NB4 (cell line): ENCODE measurements at regions not wholly inside any gene's neighbourhood (a gene's known extent, or its start where the extent isn't known, plus 50 kb on each side); places are given as distances from the start of the nearest gene placed in this dataset.

Source experiments
- DNase-seq: peaks from one replicate; pipeline ENCODE4 v3.0.0; 2010; ENCODE audit warnings: low read depth
- H3K4me3 ChIP-seq: one replicate; pipeline ENCODE4 v1.5.1; 2011; ENCODE audit warnings: mild to moderate bottlenecking, low read depth, low read length, moderate library complexity
- MYC ChIP-seq: IDR thresholded peaks from 2 replicates; pipeline ENCODE4 v1.6.1; 2011; ENCODE audit warnings: low read depth, low read length
- POLR2A ChIP-seq: IDR thresholded peaks from 2 replicates; pipeline ENCODE4 v1.6.1; 2011; ENCODE audit warnings: mild to moderate bottlenecking; ENCODE audit not compliant: insufficient read length; ENCODE audit errors: extremely low read depth
- TF ChIP-seq, protein P1 (sequence below): IDR thresholded peaks from 2 replicates; pipeline ENCODE4 v1.6.1; 2011; ENCODE audit warnings: low read depth, low read length
- TF ChIP-seq, protein P2 (sequence below): IDR thresholded peaks from one replicate; pipeline ENCODE4 v1.5.1; 2012; ENCODE audit warnings: low read depth, low read length

DNA sequence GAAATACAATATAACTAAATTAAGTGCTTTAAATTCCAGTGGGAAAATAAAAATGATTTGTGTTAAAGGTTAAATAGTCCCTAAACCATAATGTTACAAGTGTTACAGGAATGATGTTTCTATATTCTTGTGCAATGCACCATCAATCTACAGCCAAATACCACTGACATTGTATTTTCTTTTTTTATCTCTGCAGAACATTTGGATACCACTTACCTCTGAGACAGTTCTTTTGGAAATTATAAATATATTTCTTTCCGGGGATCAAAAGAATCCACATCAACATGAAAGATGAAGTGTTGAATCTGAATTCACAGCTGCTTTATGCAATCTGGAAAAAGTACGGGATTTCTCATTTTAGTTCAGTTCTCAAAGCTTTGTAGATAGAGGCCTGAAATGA, 518.3 kb upstream of the AGA start:
- DNase-seq: no peak

DNA sequence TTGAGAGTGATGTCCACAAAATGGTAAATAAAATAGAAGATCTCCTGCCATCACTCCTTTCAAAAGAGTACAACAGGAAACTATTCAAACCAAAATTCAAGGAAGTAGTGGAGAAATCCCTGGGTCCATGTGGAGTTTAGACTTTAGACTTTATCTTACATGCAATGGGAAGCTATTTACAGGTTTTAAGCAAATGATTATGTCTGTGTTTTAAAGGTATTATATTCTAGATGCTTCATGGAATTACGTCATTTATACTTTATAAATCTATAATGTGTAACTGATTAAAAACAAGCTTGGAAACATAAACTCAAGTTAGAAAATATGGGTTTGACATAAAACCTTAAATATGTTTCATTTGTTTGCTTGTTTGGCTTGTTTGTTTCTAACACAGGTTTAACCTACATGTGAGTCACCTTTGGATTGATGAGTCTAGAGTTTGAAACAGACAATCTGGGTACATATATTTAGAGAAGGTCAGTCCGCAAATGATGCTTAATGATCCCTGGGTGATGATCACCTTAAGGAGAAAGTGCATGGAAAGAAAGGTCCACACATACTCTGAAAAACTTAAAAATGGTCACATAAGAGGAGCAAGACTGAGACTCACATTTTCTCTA, 519.6 kb upstream of the AGA start:
- TF ChIP-seq, protein P1, sequence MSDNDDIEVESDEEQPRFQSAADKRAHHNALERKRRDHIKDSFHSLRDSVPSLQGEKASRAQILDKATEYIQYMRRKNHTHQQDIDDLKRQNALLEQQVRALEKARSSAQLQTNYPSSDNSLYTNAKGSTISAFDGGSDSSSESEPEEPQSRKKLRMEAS: no peak
- TF ChIP-seq, protein P2, sequence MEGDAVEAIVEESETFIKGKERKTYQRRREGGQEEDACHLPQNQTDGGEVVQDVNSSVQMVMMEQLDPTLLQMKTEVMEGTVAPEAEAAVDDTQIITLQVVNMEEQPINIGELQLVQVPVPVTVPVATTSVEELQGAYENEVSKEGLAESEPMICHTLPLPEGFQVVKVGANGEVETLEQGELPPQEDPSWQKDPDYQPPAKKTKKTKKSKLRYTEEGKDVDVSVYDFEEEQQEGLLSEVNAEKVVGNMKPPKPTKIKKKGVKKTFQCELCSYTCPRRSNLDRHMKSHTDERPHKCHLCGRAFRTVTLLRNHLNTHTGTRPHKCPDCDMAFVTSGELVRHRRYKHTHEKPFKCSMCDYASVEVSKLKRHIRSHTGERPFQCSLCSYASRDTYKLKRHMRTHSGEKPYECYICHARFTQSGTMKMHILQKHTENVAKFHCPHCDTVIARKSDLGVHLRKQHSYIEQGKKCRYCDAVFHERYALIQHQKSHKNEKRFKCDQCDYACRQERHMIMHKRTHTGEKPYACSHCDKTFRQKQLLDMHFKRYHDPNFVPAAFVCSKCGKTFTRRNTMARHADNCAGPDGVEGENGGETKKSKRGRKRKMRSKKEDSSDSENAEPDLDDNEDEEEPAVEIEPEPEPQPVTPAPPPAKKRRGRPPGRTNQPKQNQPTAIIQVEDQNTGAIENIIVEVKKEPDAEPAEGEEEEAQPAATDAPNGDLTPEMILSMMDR: no peak
- no peak for TF ChIP-seq MYC
- no peak for TF ChIP-seq POLR2A
- no peak for DNase-seq
- H3K4me3 ChIP-seq: no peak overlapping the region

More for the DNA sequence above, 518.3 kb upstream of the AGA start:
- TF ChIP-seq, protein P1: no peak
- H3K4me3 ChIP-seq: no peak overlapping the region

DNA sequence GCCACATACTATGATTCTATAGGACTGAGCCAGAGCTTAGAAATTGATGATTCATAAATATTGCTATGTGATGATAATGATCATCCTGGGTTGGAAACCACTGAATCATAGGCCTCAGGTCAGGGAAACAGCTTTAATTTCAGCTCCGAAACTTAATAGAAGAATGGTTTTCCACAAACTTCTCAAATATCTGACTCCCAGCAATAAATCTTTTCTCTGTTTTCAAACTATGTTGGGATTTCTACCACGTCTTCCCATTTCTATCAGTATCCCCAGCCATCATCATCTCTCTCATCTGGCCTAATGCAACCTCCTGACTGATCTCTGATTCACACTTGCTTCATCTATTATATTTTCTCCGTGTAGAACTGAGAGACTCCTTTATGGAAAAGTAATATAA, 521.8 kb upstream of the AGA start:
- DNase-seq: no peak
- TF ChIP-seq MYC (no peak), POLR2A (no peak)
- TF ChIP-seq, protein P2: no peak
- TF ChIP-seq, protein P1: no peak
- H3K4me3 ChIP-seq: no peak overlapping the region

DNA sequence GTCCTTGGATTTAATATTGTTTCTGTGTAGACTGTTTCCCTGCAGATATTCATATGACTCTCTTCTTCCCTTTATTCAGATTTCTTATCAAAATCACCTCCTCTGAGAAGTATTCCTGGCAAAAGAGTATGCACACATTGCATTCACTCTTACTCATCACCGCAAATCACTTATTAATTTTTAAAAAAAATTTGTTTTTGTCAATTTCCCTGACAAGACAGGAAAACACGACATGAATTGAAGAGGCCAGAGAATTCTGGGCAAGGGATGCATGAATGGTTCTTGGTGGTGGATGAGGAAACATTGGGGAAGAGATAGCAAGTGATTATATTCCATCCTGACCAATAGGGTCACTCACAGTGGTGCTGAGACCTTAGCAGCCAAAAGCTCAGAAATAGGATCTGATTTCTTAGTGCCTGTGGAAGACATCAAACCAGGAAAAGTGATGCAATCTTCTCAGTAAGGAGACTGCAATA, 522.5 kb upstream of the AGA start:
- no peak overlapping the region for H3K4me3 ChIP-seq
- TF ChIP-seq MYC (no peak), POLR2A (no peak)
- TF ChIP-seq, protein P2: no peak
- TF ChIP-seq, protein P1: no peak
- DNase-seq: no peak

DNA sequence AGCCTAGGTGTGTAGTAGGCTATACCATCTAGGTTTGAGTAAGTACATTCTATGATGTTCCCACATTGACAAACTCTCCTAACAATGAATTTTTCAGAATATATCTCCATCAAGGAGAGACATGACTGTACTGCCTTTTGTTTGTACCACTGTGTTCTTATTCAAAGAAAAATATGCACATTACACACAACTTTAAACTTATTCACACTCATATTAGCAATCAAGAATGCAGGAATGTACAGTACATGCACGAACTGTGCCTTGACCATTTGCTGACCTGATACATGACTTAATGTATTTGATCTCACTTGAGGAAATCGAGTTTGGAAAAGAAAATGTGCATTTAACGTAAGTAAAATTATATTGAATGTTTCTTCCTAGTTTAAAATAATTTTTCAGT, 525.1 kb upstream of the AGA start:
- no peak overlapping the region for H3K4me3 ChIP-seq
- TF ChIP-seq, protein P2: no peak
- TF ChIP-seq POLR2A (no peak), MYC (no peak)
- TF ChIP-seq, protein P1: no peak
- DNase-seq: no peak

DNA sequence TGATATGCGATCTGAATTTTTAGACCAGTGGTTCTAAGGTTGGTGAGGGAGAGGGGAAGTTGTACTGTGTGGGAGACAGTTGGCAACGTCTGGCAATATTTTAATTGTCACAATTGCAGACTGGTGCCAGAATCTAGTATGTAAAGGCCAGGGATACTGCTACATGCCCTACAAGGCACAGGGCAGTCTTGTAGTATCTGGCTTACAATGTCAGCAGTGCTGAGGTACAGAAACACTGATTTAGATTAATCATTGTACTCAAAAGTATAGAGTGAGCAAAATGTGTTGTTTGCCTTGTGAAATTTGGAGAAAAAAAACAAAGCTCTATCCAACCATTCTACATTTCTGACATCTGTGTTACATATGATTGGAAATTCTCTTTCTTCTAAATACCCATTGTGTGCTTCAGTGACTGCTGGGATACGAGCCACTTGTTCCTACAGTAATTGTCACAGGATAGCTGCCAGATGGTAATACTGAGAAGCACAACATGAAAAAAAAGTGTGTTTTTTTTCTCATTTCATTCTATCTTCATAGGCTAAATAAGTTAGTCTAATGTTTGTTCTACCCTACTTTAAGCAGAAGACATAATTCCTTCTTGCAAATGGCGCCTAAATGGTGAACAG, 526.7 kb upstream of the AGA start:
- TF ChIP-seq POLR2A: no peak
- TF ChIP-seq, protein P2: no peak
- DNase-seq: no peak
- no peak overlapping the region for H3K4me3 ChIP-seq
